Astrocyte (in vitro differentiated cells and primary cell): ENCODE measurements at regions not wholly inside any gene's neighbourhood (a gene's known extent, or its start where the extent isn't known, plus 50 kb on each side); places are given as distances from the start of the nearest gene placed in this dataset.

Experiments used
- DNase-seq: peaks from one replicate; pipeline ENCODE4 v3.0.0-alpha.2; 2010; ENCODE audit warnings: low read depth
- FAIRE-seq: peaks from 2 replicates; lab custom pipeline; 2011; peaks lifted over from hg19 to GRCh38; lab: Jason Lieb, UNC
- H2AFZ ChIP-seq: 2 replicates; pipeline ENCODE4 v1.6.0; 2012; ENCODE audit warnings: low read depth, low read length, inconsistent platforms
- H3K27ac ChIP-seq: 2 replicates; pipeline ENCODE4 v1.5.1; 2011; ENCODE audit warnings: low read depth, low read length, inconsistent platforms
- H3K27me3 ChIP-seq: 2 replicates; pipeline ENCODE4 v1.6.0; 2011; ENCODE audit warnings: low read length, inconsistent platforms; ENCODE audit not compliant: insufficient read depth
- H3K36me3 ChIP-seq: 2 replicates; pipeline ENCODE4 v1.5.1; 2011; ENCODE audit warnings: low read length, inconsistent platforms; ENCODE audit not compliant: insufficient read depth
- H3K4me1 ChIP-seq: 2 replicates; pipeline ENCODE4 v1.5.1; 2011; ENCODE audit warnings: low read length, inconsistent platforms; ENCODE audit not compliant: insufficient read depth
- H3K4me2 ChIP-seq: 2 replicates; pipeline ENCODE4 v1.6.0; 2012; ENCODE audit warnings: low read length, inconsistent platforms
- H3K4me3 ChIP-seq: 2 replicates; pipeline ENCODE4 v1.5.1; 2011; ENCODE audit warnings: low read depth, mild to moderate bottlenecking, low read length, inconsistent platforms; ENCODE audit not compliant: insufficient read depth
- H3K79me2 ChIP-seq: 2 replicates; pipeline ENCODE4 v1.6.0; 2012; ENCODE audit warnings: mild to moderate bottlenecking, low read length, inconsistent platforms; ENCODE audit not compliant: insufficient read depth
- H3K9ac ChIP-seq: 2 replicates; pipeline ENCODE4 v1.6.0; 2012; ENCODE audit warnings: mild to moderate bottlenecking, low read length, inconsistent platforms
- H3K9me3 ChIP-seq: 2 replicates; pipeline ENCODE4 v1.5.1; 2012; ENCODE audit warnings: low read depth, mild to moderate bottlenecking, low read length, inconsistent platforms; ENCODE audit not compliant: insufficient read depth
- H4K20me1 ChIP-seq: 2 replicates; pipeline ENCODE4 v1.6.0; 2012; ENCODE audit warnings: low read length, inconsistent platforms; ENCODE audit not compliant: insufficient read depth
- H3K27ac Mint-ChIP-seq: one replicate; pipeline ENCODE4 v1.8.0; 2021; ENCODE audit warnings: mild to moderate bottlenecking, mixed read lengths; ENCODE audit not compliant: unreplicated experiment
- H3K27me3 Mint-ChIP-seq: one replicate; pipeline ENCODE4 v1.8.0; 2021; ENCODE audit warnings: low read depth, mixed read lengths; ENCODE audit not compliant: unreplicated experiment
- H3K36me3 Mint-ChIP-seq: one replicate; pipeline ENCODE4 v1.8.0; 2021; ENCODE audit warnings: low read depth, mixed read lengths; ENCODE audit not compliant: unreplicated experiment
- H3K4me1 Mint-ChIP-seq: one replicate; pipeline ENCODE4 v1.8.0; 2021; ENCODE audit warnings: low read depth, mixed read lengths; ENCODE audit not compliant: unreplicated experiment
- H3K4me3 Mint-ChIP-seq: one replicate; pipeline ENCODE4 v1.8.0; 2021; ENCODE audit warnings: mild to moderate bottlenecking, moderate library complexity, mixed read lengths; ENCODE audit not compliant: unreplicated experiment
- H3K9me3 Mint-ChIP-seq: one replicate; pipeline ENCODE4 v1.8.0; 2021; ENCODE audit warnings: mild to moderate bottlenecking, mixed read lengths; ENCODE audit not compliant: unreplicated experiment
- EZH2 ChIP-seq: IDR thresholded peaks from 2 replicates; pipeline ENCODE4 v1.6.1; 2012; ENCODE audit warnings: mild to moderate bottlenecking, low read length, inconsistent platforms; ENCODE audit not compliant: insufficient read depth
- TF ChIP-seq, protein P1 (sequence below): IDR thresholded peaks from 2 replicates; pipeline ENCODE4 v1.5.1; 2011; ENCODE audit warnings: low read depth, mild to moderate bottlenecking, inconsistent platforms, low read length, moderate library complexity; ENCODE audit not compliant: insufficient read depth

DNA sequence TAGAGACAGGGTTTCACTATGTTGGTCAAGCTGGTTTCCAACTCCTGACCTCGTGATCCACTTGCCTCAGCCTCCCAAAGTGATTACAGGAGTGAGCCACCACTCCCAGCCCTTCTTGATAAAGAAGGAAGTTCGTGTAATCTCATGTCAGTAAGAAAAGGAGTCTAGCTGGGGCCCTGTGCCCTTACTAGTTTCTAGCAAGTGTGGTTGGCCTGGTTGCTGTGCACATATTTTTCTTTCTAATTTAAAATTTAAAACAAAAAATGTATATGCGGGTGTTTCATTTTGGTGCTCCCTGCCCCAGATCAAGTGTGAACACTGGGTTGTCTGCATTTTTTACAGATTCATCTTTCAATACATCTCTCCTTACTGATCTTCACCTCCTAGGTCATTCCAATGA, 770.8 kb upstream of the TENM4 start:
- Histone ChIP-seq H2AFZ (no peak overlapping the region), H3K9ac (no peak overlapping the region), H3K4me3 (no peak overlapping the region), H3K4me1 (no peaks in the 10 kb centered on the region), H3K27ac (no peak overlapping the region), H4K20me1 (no peaks in the 10 kb centered on the region), H3K36me3 (no peaks in the 10 kb centered on the region), H3K79me2 (no peaks in the 10 kb centered on the region), H3K27me3 (no peaks in the 10 kb centered on the region), H3K9me3 (no peaks in the 10 kb centered on the region), H3K4me2 (no peak overlapping the region)
- no peaks in the 10 kb centered on the region for H3K27me3 Mint-ChIP-seq
- FAIRE-seq (no peak), DNase-seq (no peak)
- H3K27ac Mint-ChIP-seq, result no peak overlapping the region
- H3K9me3 Mint-ChIP-seq, result peaks cover 3% of the 10 kb centered on the region
- TF ChIP-seq, protein P1, sequence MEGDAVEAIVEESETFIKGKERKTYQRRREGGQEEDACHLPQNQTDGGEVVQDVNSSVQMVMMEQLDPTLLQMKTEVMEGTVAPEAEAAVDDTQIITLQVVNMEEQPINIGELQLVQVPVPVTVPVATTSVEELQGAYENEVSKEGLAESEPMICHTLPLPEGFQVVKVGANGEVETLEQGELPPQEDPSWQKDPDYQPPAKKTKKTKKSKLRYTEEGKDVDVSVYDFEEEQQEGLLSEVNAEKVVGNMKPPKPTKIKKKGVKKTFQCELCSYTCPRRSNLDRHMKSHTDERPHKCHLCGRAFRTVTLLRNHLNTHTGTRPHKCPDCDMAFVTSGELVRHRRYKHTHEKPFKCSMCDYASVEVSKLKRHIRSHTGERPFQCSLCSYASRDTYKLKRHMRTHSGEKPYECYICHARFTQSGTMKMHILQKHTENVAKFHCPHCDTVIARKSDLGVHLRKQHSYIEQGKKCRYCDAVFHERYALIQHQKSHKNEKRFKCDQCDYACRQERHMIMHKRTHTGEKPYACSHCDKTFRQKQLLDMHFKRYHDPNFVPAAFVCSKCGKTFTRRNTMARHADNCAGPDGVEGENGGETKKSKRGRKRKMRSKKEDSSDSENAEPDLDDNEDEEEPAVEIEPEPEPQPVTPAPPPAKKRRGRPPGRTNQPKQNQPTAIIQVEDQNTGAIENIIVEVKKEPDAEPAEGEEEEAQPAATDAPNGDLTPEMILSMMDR, result no peak
- TF ChIP-seq EZH2, result no peak
- H3K4me1 Mint-ChIP-seq, result no peaks in the 10 kb centered on the region
- no peak overlapping the region for H3K4me3 Mint-ChIP-seq
- H3K36me3 Mint-ChIP-seq, result no peaks in the 10 kb centered on the region

DNA sequence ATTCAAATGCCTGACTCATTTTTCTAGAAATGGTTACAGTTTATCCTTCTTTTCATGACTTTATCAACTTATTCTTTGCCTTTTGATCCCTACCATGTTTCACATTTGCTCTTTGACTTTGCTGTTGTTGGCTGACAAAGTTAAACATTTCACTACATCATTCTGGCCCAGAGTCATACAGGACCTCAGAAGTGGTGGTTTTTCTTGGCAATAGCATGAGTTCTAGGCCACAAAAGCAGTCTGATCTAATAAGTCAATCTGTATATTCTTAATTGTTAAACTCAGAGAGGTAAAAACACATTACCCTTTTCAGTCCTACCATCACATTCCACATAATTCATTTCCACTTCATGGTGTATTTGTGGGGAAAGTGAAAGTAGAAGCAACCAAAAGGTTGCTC, 763.2 kb upstream of the TENM4 start:
- H3K4me2 ChIP-seq, result no peak overlapping the region
- H3K9me3 Mint-ChIP-seq, result no peaks in the 10 kb centered on the region
- H3K9ac ChIP-seq, result no peak overlapping the region
- no peaks in the 10 kb centered on the region for H3K9me3 ChIP-seq
- no peaks in the 10 kb centered on the region for H3K4me1 Mint-ChIP-seq
- no peak for FAIRE-seq
- no peak overlapping the region for H3K4me3 Mint-ChIP-seq
- no peaks in the 10 kb centered on the region for H3K36me3 ChIP-seq
- no peaks in the 10 kb centered on the region for H3K27me3 Mint-ChIP-seq
- no peaks in the 10 kb centered on the region for H3K79me2 ChIP-seq
- no peak overlapping the region for H3K27ac Mint-ChIP-seq
- H3K27me3 ChIP-seq, result no peaks in the 10 kb centered on the region
- H3K36me3 Mint-ChIP-seq, result no peaks in the 10 kb centered on the region
- H4K20me1 ChIP-seq, result no peaks in the 10 kb centered on the region
- peak; percentile 41 for DNase-seq
- no peaks in the 10 kb centered on the region for H3K4me1 ChIP-seq
- no peak overlapping the region for H2AFZ ChIP-seq
- no peak overlapping the region for H3K27ac ChIP-seq
- H3K4me3 ChIP-seq, result no peak overlapping the region
- no peak for TF ChIP-seq EZH2
- TF ChIP-seq, protein P1, result no peak

DNA sequence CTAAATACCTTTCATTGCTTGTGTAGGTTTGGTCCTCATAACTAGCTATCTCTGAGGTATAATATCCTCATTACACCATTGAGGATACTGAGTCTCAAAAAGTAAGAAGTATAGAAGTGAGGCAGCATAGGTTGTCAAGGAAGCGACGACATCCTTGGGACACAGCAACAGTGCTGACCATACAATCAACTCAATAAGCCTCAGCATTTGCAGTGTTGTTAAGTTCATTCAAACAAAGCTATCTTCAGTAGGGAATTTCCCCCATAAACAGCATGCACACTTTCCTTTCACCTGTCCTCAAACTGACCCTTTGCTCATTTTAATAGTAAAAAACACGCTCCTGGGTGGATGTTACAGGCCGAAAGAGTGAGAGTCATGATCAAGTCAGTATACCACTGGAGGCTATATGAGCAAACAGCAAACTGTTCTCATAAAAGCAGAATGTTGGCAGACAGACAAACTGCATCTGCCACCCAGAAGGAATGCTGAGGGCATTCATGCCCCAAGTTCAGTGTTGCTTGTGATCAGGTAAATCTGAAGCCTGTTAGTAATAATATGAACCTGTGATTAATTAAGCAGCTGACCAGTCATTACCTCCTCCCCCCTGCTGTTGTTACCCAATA, 756.2 kb upstream of the TENM4 start:
- TF ChIP-seq, protein P1, result no peak
- TF ChIP-seq EZH2, result no peak
- H3K36me3 Mint-ChIP-seq, result no peaks in the 10 kb centered on the region
- H3K9ac ChIP-seq, result no peak overlapping the region
- no peak for DNase-seq
- no peak overlapping the region for H2AFZ ChIP-seq
- no peak overlapping the region for H3K4me3 Mint-ChIP-seq
- H3K27ac ChIP-seq, result no peak overlapping the region
- no peak overlapping the region for H3K4me2 ChIP-seq
- no peaks in the 10 kb centered on the region for H3K27me3 Mint-ChIP-seq
- FAIRE-seq, result no peak
- H3K4me1 ChIP-seq, result no peaks in the 10 kb centered on the region
- no peaks in the 10 kb centered on the region for H3K9me3 ChIP-seq
- H3K4me1 Mint-ChIP-seq, result no peaks in the 10 kb centered on the region
- no peaks in the 10 kb centered on the region for H3K36me3 ChIP-seq
- H3K27me3 ChIP-seq, result no peaks in the 10 kb centered on the region
- peaks cover 2% of the 10 kb centered on the region for H3K9me3 Mint-ChIP-seq
- H4K20me1 ChIP-seq, result no peaks in the 10 kb centered on the region
- no peak overlapping the region for H3K27ac Mint-ChIP-seq
- H3K79me2 ChIP-seq, result no peaks in the 10 kb centered on the region
- no peak overlapping the region for H3K4me3 ChIP-seq
